Adrenal gland (tissue), 5 donors: ENCODE measurements at regions not wholly inside any gene's neighbourhood (a gene's known extent, or its start where the extent isn't known, plus 50 kb on each side); places are given as distances from the start of the nearest gene placed in this dataset.

Experiments used
- CTCF ChIP-seq, 6 experiments: fragments of 450-650 bp in 4 of 6; fragments of 200-600 bp in 2 of 6; sonication (generic) in 1 of 6; IDR thresholded peaks; 1 replicate in 5 of 6; 2 replicates in 1 of 6; pipeline versions ENCODE4 v1.5.1 to v1.8.0; 2016 to 2021; ENCODE audit warnings: antibody characterized with exemption in 6 of 6, mild to moderate bottlenecking in 2 of 6, moderate library complexity in 1 of 6
- POLR2A ChIP-seq, 2 donors: fragments of 450-650 bp; IDR thresholded peaks; one replicate each; pipeline ENCODE4 v1.6.1; 2017; ENCODE audit warnings: antibody characterized with exemption in 2 of 2, mild to moderate bottlenecking in 2 of 2, moderate library complexity in 1 of 2
- donor health status: DM: no; HTN: no; CAD: no.

GRCh38 chr9:99371376-99371775 is 149.3 kb downstream of the SEC61B start:
- TF ChIP-seq CTCF (IDR thresholded peaks at IDR 0.05): no peak
- no peak for TF ChIP-seq POLR2A (IDR thresholded peaks at IDR 0.05)
